Keratinocyte (primary cell): ENCODE measurements at regions not wholly inside any gene's neighbourhood (a gene's known extent, or its start where the extent isn't known, plus 50 kb on each side); places are given as distances from the start of the nearest gene placed in this dataset.

Source experiments
- CTCF ChIP-seq, 3 experiments: IDR thresholded peaks in 1 of 3; conservative IDR thresholded peaks in 1 of 3; optimal IDR thresholded peaks in 1 of 3; 2 replicates in 2 of 3; 3 replicates in 1 of 3; pipeline versions ENCODE3 to v1.5.1; 2011; ENCODE audit warnings: low read length in 3 of 3, mild to moderate bottlenecking in 3 of 3, moderate library complexity in 2 of 3, control low read depth in 1 of 3, inconsistent platforms in 1 of 3; ENCODE audit not compliant: insufficient read depth in 2 of 3; ENCODE audit errors: extremely low read depth in 1 of 3
- EZH2 ChIP-seq: IDR thresholded peaks from one replicate; pipeline ENCODE4 v1.6.1; 2012; ENCODE audit warnings: inconsistent platforms, mild to moderate bottlenecking, low read length, moderate library complexity

GRCh38 chr1:230507666-230508402 is 81.7 kb upstream of the PGBD5 start:
- no peak for TF ChIP-seq EZH2
- peak in 1 of 3 experiments; percentile 6 for TF ChIP-seq CTCF (optimal IDR thresholded peaks at IDR 0.05 in 1 of 3, IDR thresholded peaks at IDR 0.05 in 1 of 3, conservative IDR thresholded peaks at IDR 0.05 in 1 of 3; ENCODE audit: extremely low read depth in 1 of 3, insufficient read depth in 2 of 3, low read length in 3 of 3)
